Osteoblast (primary cell): ENCODE measurements at regions not wholly inside any gene's neighbourhood (a gene's known extent, or its start where the extent isn't known, plus 50 kb on each side); places are given as distances from the start of the nearest gene placed in this dataset.
A peak's percentile ranks its signal among the peaks of the same experiment; 100 is the strongest.

ENCODE experiments used
- DNase-seq: peaks from one replicate; pipeline ENCODE4 v3.0.0; 2011; ENCODE audit warnings: low spot score, mixed read lengths; ENCODE audit not compliant: insufficient read length; ENCODE audit errors: missing footprints
- H2AFZ ChIP-seq: 2 replicates; pipeline ENCODE4 v1.6.0; 2011; ENCODE audit warnings: mild to moderate bottlenecking, low read length
- H3K27ac ChIP-seq: 2 replicates; pipeline ENCODE4 v1.5.1; 2011; ENCODE audit warnings: mild to moderate bottlenecking, low read depth, low read length, moderate library complexity
- H3K27me3 ChIP-seq: 2 replicates; pipeline ENCODE4 v1.6.0; 2012; ENCODE audit warnings: mild to moderate bottlenecking, control low read depth, inconsistent platforms, low read length, moderate library complexity; ENCODE audit not compliant: insufficient read depth
- H3K36me3 ChIP-seq: 2 replicates; pipeline ENCODE4 v1.5.1; 2011; ENCODE audit warnings: mild to moderate bottlenecking, low read length, control low read depth, moderate library complexity; ENCODE audit not compliant: insufficient read depth
- H3K4me1 ChIP-seq: 2 replicates; pipeline ENCODE4 v1.5.1; 2011; ENCODE audit warnings: mild to moderate bottlenecking, low read length, control low read depth, moderate library complexity; ENCODE audit not compliant: insufficient read depth
- H3K4me2 ChIP-seq: 2 replicates; pipeline ENCODE4 v1.6.0; 2011; ENCODE audit warnings: mild to moderate bottlenecking, low read length; ENCODE audit not compliant: insufficient read depth
- H3K4me3 ChIP-seq: fragments of 200-600 bp; sonication (generic); 3 replicates; pipeline ENCODE4 v1.5.1; 2012; ENCODE audit warnings: mild to moderate bottlenecking, low read length, inconsistent platforms; ENCODE audit not compliant: insufficient read depth
- H3K79me2 ChIP-seq: 2 replicates; pipeline ENCODE4 v1.6.0; 2012; ENCODE audit warnings: mild to moderate bottlenecking, low read length, control low read depth, inconsistent platforms; ENCODE audit not compliant: insufficient read depth
- H3K9me3 ChIP-seq: 2 replicates; pipeline ENCODE4 v1.5.1; 2011; ENCODE audit warnings: low read depth, low read length, control low read depth
- H4K20me1 ChIP-seq: 2 replicates; pipeline ENCODE4 v1.6.0; 2012; ENCODE audit warnings: mild to moderate bottlenecking, low read length, control low read depth; ENCODE audit not compliant: insufficient read depth
- TF ChIP-seq, protein P1 (sequence below): IDR thresholded peaks from 2 replicates; pipeline ENCODE4 v1.5.1; 2011; ENCODE audit warnings: mild to moderate bottlenecking, low read depth, low read length, moderate library complexity; ENCODE audit errors: extremely low read depth

DNA sequence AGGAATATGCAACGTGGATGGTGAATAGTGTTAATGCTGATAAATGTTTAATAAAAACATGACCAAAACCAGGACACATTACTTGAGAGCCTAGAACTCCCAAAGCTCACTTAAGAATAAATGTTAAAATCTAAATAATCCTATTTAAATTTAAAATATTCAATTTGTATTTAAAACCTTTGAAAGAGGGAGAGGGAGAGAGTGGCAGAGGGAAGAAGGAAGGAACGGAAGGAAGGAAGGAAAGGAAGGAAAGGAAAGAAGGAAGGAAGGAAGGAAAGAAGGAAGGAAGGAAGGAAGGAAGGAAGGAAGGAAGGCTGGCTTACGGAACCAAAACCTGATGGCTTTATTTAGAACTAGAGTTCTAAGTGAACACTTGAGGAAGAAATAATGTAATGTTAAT lies 324.1 kb upstream of the SYT4 start:
- no peak for DNase-seq
- Histone ChIP-seq H3K9me3 (peaks cover 2% of the 10 kb centered on the region), H3K4me2 (no peak overlapping the region), H3K27me3 (no peaks in the 10 kb centered on the region), H4K20me1 (no peaks in the 10 kb centered on the region), H3K4me1 (no peaks in the 10 kb centered on the region), H3K36me3 (no peaks in the 10 kb centered on the region), H3K4me3 (no peak overlapping the region), H3K27ac (no peak overlapping the region), H3K79me2 (no peaks in the 10 kb centered on the region), H2AFZ (no peak overlapping the region)
- TF ChIP-seq, protein P1, sequence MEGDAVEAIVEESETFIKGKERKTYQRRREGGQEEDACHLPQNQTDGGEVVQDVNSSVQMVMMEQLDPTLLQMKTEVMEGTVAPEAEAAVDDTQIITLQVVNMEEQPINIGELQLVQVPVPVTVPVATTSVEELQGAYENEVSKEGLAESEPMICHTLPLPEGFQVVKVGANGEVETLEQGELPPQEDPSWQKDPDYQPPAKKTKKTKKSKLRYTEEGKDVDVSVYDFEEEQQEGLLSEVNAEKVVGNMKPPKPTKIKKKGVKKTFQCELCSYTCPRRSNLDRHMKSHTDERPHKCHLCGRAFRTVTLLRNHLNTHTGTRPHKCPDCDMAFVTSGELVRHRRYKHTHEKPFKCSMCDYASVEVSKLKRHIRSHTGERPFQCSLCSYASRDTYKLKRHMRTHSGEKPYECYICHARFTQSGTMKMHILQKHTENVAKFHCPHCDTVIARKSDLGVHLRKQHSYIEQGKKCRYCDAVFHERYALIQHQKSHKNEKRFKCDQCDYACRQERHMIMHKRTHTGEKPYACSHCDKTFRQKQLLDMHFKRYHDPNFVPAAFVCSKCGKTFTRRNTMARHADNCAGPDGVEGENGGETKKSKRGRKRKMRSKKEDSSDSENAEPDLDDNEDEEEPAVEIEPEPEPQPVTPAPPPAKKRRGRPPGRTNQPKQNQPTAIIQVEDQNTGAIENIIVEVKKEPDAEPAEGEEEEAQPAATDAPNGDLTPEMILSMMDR, result no peak

- no peaks in the 10 kb centered on the region for H3K27me3 ChIP-seq
- H3K9me3 ChIP-seq, result peaks cover 2% of the 10 kb centered on the region
- no peak overlapping the region for H3K4me3 ChIP-seq
- H4K20me1 ChIP-seq, result no peaks in the 10 kb centered on the region
- H3K4me2 ChIP-seq, result no peak overlapping the region
- no peak for DNase-seq
- H3K27ac ChIP-seq, result no peak overlapping the region
- TF ChIP-seq, protein P1, result no peak
- H2AFZ ChIP-seq, result no peak overlapping the region
- H3K79me2 ChIP-seq, result no peaks in the 10 kb centered on the region
- H3K36me3 ChIP-seq, result no peaks in the 10 kb centered on the region
- no peaks in the 10 kb centered on the region for H3K4me1 ChIP-seq
Measured at GRCh38 chr18:43605224-43605623, 327.9 kb upstream of the SYT4 start.

- no peaks in the 10 kb centered on the region for H3K4me1 ChIP-seq
- H3K27me3 ChIP-seq, result no peaks in the 10 kb centered on the region
- H4K20me1 ChIP-seq, result no peaks in the 10 kb centered on the region
- no peak overlapping the region for H3K4me3 ChIP-seq
- H3K27ac ChIP-seq, result no peak overlapping the region
- peak; percentile 25 for DNase-seq
- peaks cover 2% of the 10 kb centered on the region for H3K9me3 ChIP-seq
- TF ChIP-seq, protein P1, result no peak
- no peaks in the 10 kb centered on the region for H3K79me2 ChIP-seq
- no peak overlapping the region for H3K4me2 ChIP-seq
- H2AFZ ChIP-seq, result no peak overlapping the region
- no peaks in the 10 kb centered on the region for H3K36me3 ChIP-seq
Measured at GRCh38 chr18:43606795-43607194, 329.5 kb upstream of the SYT4 start.

GRCh38 chr18:43620936-43621335 lies 343.6 kb upstream of the SYT4 start:
- TF ChIP-seq, protein P1, result peak; percentile 55
- Histone ChIP-seq H3K4me2 (no peak overlapping the region), H3K27ac (no peak overlapping the region), H3K27me3 (no peaks in the 10 kb centered on the region), H3K4me1 (no peaks in the 10 kb centered on the region), H3K36me3 (no peaks in the 10 kb centered on the region), H4K20me1 (no peaks in the 10 kb centered on the region), H2AFZ (no peak overlapping the region), H3K4me3 (no peak overlapping the region), H3K9me3 (no peaks in the 10 kb centered on the region), H3K79me2 (no peaks in the 10 kb centered on the region)
- no peak for DNase-seq
